GM13976 (cell line): ENCODE measurements at regions not wholly inside any gene's neighbourhood (a gene's known extent, or its start where the extent isn't known, plus 50 kb on each side); places are given as distances from the start of the nearest gene placed in this dataset.

Experiments
- DNase-seq: peaks from one replicate; pipeline ENCODE4 v3.0.0; 2012; ENCODE audit warnings: low spot score
- CTCF ChIP-seq: IDR thresholded peaks from 2 replicates; pipeline ENCODE4 v1.5.1; 2012; ENCODE audit warnings: borderline replicate concordance, mild to moderate bottlenecking; ENCODE audit not compliant: insufficient read depth; ENCODE audit errors: extremely low read depth, missing control alignments, control extremely low read depth
- in situ Hi-C: fragments of 300-500 bp; cut with MboI; formaldehyde crosslinking; loops from one replicate; pipeline ENCODE4 v1.12.0; 2022; ENCODE audit warnings: low sequenced_read_pairs, mixed read lengths, inconsistent platforms; ENCODE audit not compliant: unreplicated experiment

GRCh38 chr4:136862653-136863052 lies 669.6 kb downstream of the PCDH18 start:
- no peak for DNase-seq
- no peak for TF ChIP-seq CTCF
- in situ Hi-C loops: no loop called here

- in situ Hi-C loops: no loop called here
- no peak for DNase-seq
- no peak for TF ChIP-seq CTCF
Measured at GRCh38 chr4:136861091-136861490, 671.2 kb downstream of the PCDH18 start.

GRCh38 chr4:136858903-136859302 lies 673.4 kb downstream of the PCDH18 start:
- TF ChIP-seq CTCF: no peak
- no peak for DNase-seq
- in situ Hi-C loops: no loop called here

- DNase-seq: no peak
- in situ Hi-C loops: no loop called here
- TF ChIP-seq CTCF: no peak
Measured at GRCh38 chr4:136855886-136856285, 676.4 kb downstream of the PCDH18 start.

- no peak for TF ChIP-seq CTCF
- in situ Hi-C loops: no loop called here
- no peak for DNase-seq
Measured at GRCh38 chr4:136850446-136850845, 681.8 kb downstream of the PCDH18 start.

GRCh38 chr4:136847881-136848621 lies 684.2 kb downstream of the PCDH18 start:
- DNase-seq: no peak
- in situ Hi-C loops: no loop called here
- TF ChIP-seq CTCF: no peak

- in situ Hi-C loops: no loop called here
- TF ChIP-seq CTCF: no peak
- no peak for DNase-seq
Measured at GRCh38 chr4:136841526-136841925, 690.8 kb downstream of the PCDH18 start.
